C4-2B (cell line): ENCODE measurements at regions not wholly inside any gene's neighbourhood (a gene's known extent, or its start where the extent isn't known, plus 50 kb on each side); places are given as distances from the start of the nearest gene placed in this dataset.

Experiments used
- H3K27ac ChIP-seq: fragments of 450-650 bp; 2 replicates; pipeline ENCODE4 v1.5.1; 2017
- CTCF ChIP-seq: fragments of 450-650 bp; conservative IDR thresholded peaks from 2 replicates; pipeline ENCODE4 v1.5.1; 2017; ENCODE audit warnings: mild to moderate bottlenecking
- ZFX ChIP-seq: fragments of 450-650 bp; IDR thresholded peaks from 2 replicates; pipeline ENCODE4 v1.6.1; 2017

GRCh38 chr2:56626927-56627326 lies 443.1 kb downstream of the CCDC85A start:
- TF ChIP-seq CTCF (no peak), ZFX (no peak)
- H3K27ac ChIP-seq: no peak overlapping the region

GRCh38 chr2:56630286-56630685 lies 446.5 kb downstream of the CCDC85A start:
- no peak overlapping the region for H3K27ac ChIP-seq
- TF ChIP-seq CTCF: no peak
- TF ChIP-seq ZFX: no peak

- no peak overlapping the region for H3K27ac ChIP-seq
- TF ChIP-seq CTCF: no peak
- TF ChIP-seq ZFX: no peak
Observed at GRCh38 chr2:56647997-56648396, 464.2 kb downstream of the CCDC85A start.

GRCh38 chr2:56648802-56649201 lies 465.0 kb downstream of the CCDC85A start:
- H3K27ac ChIP-seq: no peak overlapping the region
- TF ChIP-seq ZFX (no peak), CTCF (no peak)

GRCh38 chr2:56654936-56655335 lies 471.1 kb downstream of the CCDC85A start:
- H3K27ac ChIP-seq: no peak overlapping the region
- TF ChIP-seq ZFX (no peak), CTCF (no peak)

- TF ChIP-seq ZFX (no peak), CTCF (no peak)
- no peak overlapping the region for H3K27ac ChIP-seq
Observed at GRCh38 chr2:56656826-56657225, 473.0 kb downstream of the CCDC85A start.

GRCh38 chr2:56666777-56667176 lies 483.0 kb downstream of the CCDC85A start:
- TF ChIP-seq CTCF (no peak), ZFX (no peak)
- no peak overlapping the region for H3K27ac ChIP-seq
